CD4-positive, CD25-positive, alpha-beta regulatory T cell (primary cell): ENCODE measurements at regions not wholly inside any gene's neighbourhood (a gene's known extent, or its start where the extent isn't known, plus 50 kb on each side); places are given as distances from the start of the nearest gene placed in this dataset.
A peak's percentile ranks its signal among the peaks of the same experiment; 100 is the strongest.
"Not testable (repeated sequence)": the region's sequence is repeated elsewhere in the genome, so short reads cannot be mapped to it uniquely, and the experiment has no call there.

Source experiments
- ATAC-seq, 2 donors: fragments of 150-1000 bp; cut with Tn5 transposase; one replicate each; pipeline ENCODE4 v1.10.0; 2021; ENCODE audit warnings: low read depth in 2 of 2, moderate number of reproducible peaks in 2 of 2, moderate library complexity in 1 of 2
- DNase-seq, 3 donors: peaks; one replicate each; pipeline versions ENCODE4 v3.0.0 to v3.0.0-alpha.2; 2012 to 2022; ENCODE audit warnings: mixed read lengths in 1 of 3
- H3K27ac ChIP-seq: one replicate; pipeline ENCODE4 v1.7.0; 2013; ENCODE audit warnings: mild to moderate bottlenecking, low read length; ENCODE audit not compliant: insufficient read depth, poor library complexity, severe bottlenecking
- H3K27me3 ChIP-seq: one replicate; pipeline ENCODE4 v1.7.0; 2013; ENCODE audit warnings: low read length; ENCODE audit not compliant: control insufficient read depth, insufficient read depth
- H3K36me3 ChIP-seq: one replicate; pipeline ENCODE4 v1.7.0; 2013; ENCODE audit warnings: mild to moderate bottlenecking, low read length, moderate library complexity; ENCODE audit not compliant: control insufficient read depth, insufficient read depth
- H3K4me1 ChIP-seq: 2 replicates; pipeline ENCODE4 v1.7.0; 2013; ENCODE audit warnings: mild to moderate bottlenecking, low read length; ENCODE audit not compliant: insufficient read depth, control insufficient read depth, poor library complexity, severe bottlenecking
- H3K4me3 ChIP-seq: one replicate; pipeline ENCODE4 v1.7.0; 2013; ENCODE audit warnings: low read depth, mild to moderate bottlenecking, low read length, moderate library complexity
- H3K9me3 ChIP-seq, 2 experiments: 1 replicate in 1 of 2; 2 replicates in 1 of 2; pipeline ENCODE4 v1.7.0; 2013; ENCODE audit warnings: low read length in 2 of 2, mild to moderate bottlenecking in 1 of 2, moderate library complexity in 1 of 2; ENCODE audit not compliant: control insufficient read depth in 2 of 2
- H3K27ac Mint-ChIP-seq, 3 donors: one replicate each; pipeline ENCODE4 v1.8.0; 2020 to 2022; ENCODE audit warnings: mild to moderate bottlenecking in 3 of 3, mixed read lengths in 3 of 3, moderate library complexity in 2 of 3
- H3K27me3 Mint-ChIP-seq: one replicate; pipeline ENCODE4 v1.8.0; 2022; ENCODE audit warnings: mild to moderate bottlenecking, mixed read lengths
- H3K36me3 Mint-ChIP-seq: one replicate; pipeline ENCODE4 v1.8.0; 2020; ENCODE audit warnings: mixed read lengths
- H3K4me1 Mint-ChIP-seq, 4 donors: one replicate each; pipeline ENCODE4 v1.8.0; 2020 to 2022; ENCODE audit warnings: mixed read lengths in 4 of 4, mild to moderate bottlenecking in 1 of 4
- H3K4me3 Mint-ChIP-seq, 4 donors: one replicate each; pipeline ENCODE4 v1.8.0; 2020 to 2022; ENCODE audit warnings: mild to moderate bottlenecking in 4 of 4, mixed read lengths in 4 of 4, moderate library complexity in 3 of 4
- H3K9me3 Mint-ChIP-seq, 7 donors: one replicate each; pipeline ENCODE4 v1.8.0; 2020 to 2022; ENCODE audit warnings: mixed read lengths in 7 of 7, mild to moderate bottlenecking in 3 of 7, moderate library complexity in 2 of 7

- H3K36me3 Mint-ChIP-seq, result no peaks in the 10 kb centered on the region
Observed at GRCh38 chr7:120186688-120187087, 86.3 kb upstream of the KCND2 start.

GRCh38 chr7:120189623-120190022 is 83.4 kb upstream of the KCND2 start:
- H3K4me3 Mint-ChIP-seq, result no peak overlapping the region
- H3K27ac Mint-ChIP-seq, result no peak overlapping the region
- H3K36me3 Mint-ChIP-seq, result no peaks in the 10 kb centered on the region
- H3K9me3 ChIP-seq, result no peaks in the 10 kb centered on the region
- no peaks in the 10 kb centered on the region for H3K4me1 ChIP-seq
- no peaks in the 10 kb centered on the region for H3K27me3 ChIP-seq
- peaks cover 4 to 16% (median 7%) of the 10 kb centered on the region in 7 donors for H3K9me3 Mint-ChIP-seq
- no peaks in the 10 kb centered on the region for H3K4me1 Mint-ChIP-seq
- no peaks in the 10 kb centered on the region for H3K27me3 Mint-ChIP-seq
- H3K4me3 ChIP-seq, result no peak overlapping the region
- no peak overlapping the region for H3K27ac ChIP-seq
- ATAC-seq, result no peak
- no peaks in the 10 kb centered on the region for H3K36me3 ChIP-seq
- no peak for DNase-seq

More at GRCh38 chr7:120186688-120187087, 86.3 kb upstream of the KCND2 start:
- Histone ChIP-seq H3K9me3 (no peaks in the 10 kb centered on the region), H3K4me3 (no peak overlapping the region), H3K4me1 (no peaks in the 10 kb centered on the region), H3K36me3 (no peaks in the 10 kb centered on the region), H3K27me3 (no peaks in the 10 kb centered on the region), H3K27ac (no peak overlapping the region)
- no peak overlapping the region for H3K4me3 Mint-ChIP-seq
- H3K9me3 Mint-ChIP-seq, result peaks cover 3 to 8% (median 5%) of the 10 kb centered on the region in 7 donors
- no peaks in the 10 kb centered on the region for H3K27me3 Mint-ChIP-seq
- no peaks in the 10 kb centered on the region for H3K4me1 Mint-ChIP-seq
- DNase-seq (no peak), ATAC-seq (no peak)
- no peak overlapping the region for H3K27ac Mint-ChIP-seq

- H3K27me3 ChIP-seq, result no peaks in the 10 kb centered on the region
- H3K36me3 ChIP-seq, result no peaks in the 10 kb centered on the region
- no peak overlapping the region for H3K4me3 Mint-ChIP-seq
- H3K9me3 ChIP-seq, result no peaks in the 10 kb centered on the region
- no peak overlapping the region for H3K27ac ChIP-seq
- no peak for DNase-seq
- no peak for ATAC-seq
- H3K4me1 ChIP-seq, result no peaks in the 10 kb centered on the region
- no peak overlapping the region for H3K4me3 ChIP-seq
- H3K27ac Mint-ChIP-seq, result no peak overlapping the region
- H3K36me3 Mint-ChIP-seq, result no peaks in the 10 kb centered on the region
- no peaks in the 10 kb centered on the region for H3K4me1 Mint-ChIP-seq
- peaks cover 5 to 16% (median 8%) of the 10 kb centered on the region in 7 donors for H3K9me3 Mint-ChIP-seq
- no peaks in the 10 kb centered on the region for H3K27me3 Mint-ChIP-seq
Observed at GRCh38 chr7:120190109-120190508, 82.9 kb upstream of the KCND2 start.

GRCh38 chr7:120190566-120190965 is 82.4 kb upstream of the KCND2 start:
- no peaks in the 10 kb centered on the region for H3K27me3 Mint-ChIP-seq
- H3K9me3 Mint-ChIP-seq, result peaks cover 5 to 18% (median 8%) of the 10 kb centered on the region in 7 donors
- Histone ChIP-seq H3K27ac (no peak overlapping the region), H3K27me3 (no peaks in the 10 kb centered on the region), H3K36me3 (no peaks in the 10 kb centered on the region), H3K4me1 (no peaks in the 10 kb centered on the region), H3K4me3 (no peak overlapping the region), H3K9me3 (no peaks in the 10 kb centered on the region)
- no peaks in the 10 kb centered on the region for H3K4me1 Mint-ChIP-seq
- H3K36me3 Mint-ChIP-seq, result no peaks in the 10 kb centered on the region
- ATAC-seq (no peak), DNase-seq (no peak)
- no peak overlapping the region for H3K27ac Mint-ChIP-seq
- no peak overlapping the region for H3K4me3 Mint-ChIP-seq

GRCh38 chr7:120191423-120191822 is 81.6 kb upstream of the KCND2 start:
- not testable (repeated sequence) for H3K36me3 ChIP-seq, H3K4me3 Mint-ChIP-seq, H3K27me3 Mint-ChIP-seq, H3K27ac ChIP-seq, H3K27me3 ChIP-seq, H3K9me3 ChIP-seq, H3K36me3 Mint-ChIP-seq, H3K4me1 Mint-ChIP-seq, H3K27ac Mint-ChIP-seq, H3K4me1 ChIP-seq, DNase-seq, ATAC-seq, H3K4me3 ChIP-seq
- peaks cover 5 to 21% (median 8%) of the 10 kb centered on the region in 7 donors for H3K9me3 Mint-ChIP-seq

GRCh38 chr7:120201290-120201689 is 71.7 kb upstream of the KCND2 start:
- Mint-ChIP-seq H3K27me3 (no peaks in the 10 kb centered on the region), H3K27ac (no peak overlapping the region), H3K9me3 (peaks cover 0 to 20% (median 3%) of the 10 kb centered on the region in 7 donors), H3K4me3 (no peak overlapping the region), H3K36me3 (no peaks in the 10 kb centered on the region), H3K4me1 (no peaks in the 10 kb centered on the region)
- ATAC-seq (no peak), DNase-seq (no peak)
- no peak overlapping the region for H3K4me3 ChIP-seq
- no peak overlapping the region for H3K27ac ChIP-seq
- H3K4me1 ChIP-seq, result no peaks in the 10 kb centered on the region
- no peaks in the 10 kb centered on the region for H3K36me3 ChIP-seq
- H3K27me3 ChIP-seq, result no peaks in the 10 kb centered on the region
- no peaks in the 10 kb centered on the region for H3K9me3 ChIP-seq

- H3K36me3 Mint-ChIP-seq, result no peaks in the 10 kb centered on the region
- no peak for ATAC-seq
- H3K27me3 Mint-ChIP-seq, result no peaks in the 10 kb centered on the region
Observed at GRCh38 chr7:120205101-120205500, 67.9 kb upstream of the KCND2 start.

GRCh38 chr7:120207037-120207436 is 65.9 kb upstream of the KCND2 start:
- Mint-ChIP-seq H3K27ac (peak overlapping the region in 1 of 3 donors; percentile 40), H3K36me3 (no peaks in the 10 kb centered on the region), H3K4me1 (no peaks in the 10 kb centered on the region), H3K9me3 (peaks cover 0 to 28% (median 6%) of the 10 kb centered on the region in 7 donors), H3K4me3 (no peak overlapping the region), H3K27me3 (no peaks in the 10 kb centered on the region)
- Histone ChIP-seq H3K4me1 (no peaks in the 10 kb centered on the region), H3K9me3 (no peaks in the 10 kb centered on the region), H3K4me3 (no peak overlapping the region), H3K27me3 (no peaks in the 10 kb centered on the region), H3K27ac (no peak overlapping the region), H3K36me3 (no peaks in the 10 kb centered on the region)
- no peak for DNase-seq
- no peak for ATAC-seq

More at GRCh38 chr7:120205101-120205500, 67.9 kb upstream of the KCND2 start:
- H3K4me1 Mint-ChIP-seq, result no peaks in the 10 kb centered on the region
- Histone ChIP-seq H3K9me3 (no peaks in the 10 kb centered on the region), H3K4me3 (no peak overlapping the region), H3K4me1 (no peaks in the 10 kb centered on the region), H3K27me3 (no peaks in the 10 kb centered on the region), H3K27ac (no peak overlapping the region), H3K36me3 (no peaks in the 10 kb centered on the region)
- H3K27ac Mint-ChIP-seq, result no peak overlapping the region
- H3K9me3 Mint-ChIP-seq, result peaks cover 0 to 26% (median 8%) of the 10 kb centered on the region in 7 donors
- DNase-seq, result no peak
- no peak overlapping the region for H3K4me3 Mint-ChIP-seq
